ENCODE measurements at regions not wholly inside any gene's neighbourhood (a gene's known extent, or its start where the extent isn't known, plus 50 kb on each side); places are given as distances from the start of the nearest gene placed in this dataset.

- no peaks in the 10 kb centered on the region for H3K9me3 ChIP-seq
- no peak overlapping the region for H3K4me3 ChIP-seq
- H3K27me3 ChIP-seq = no peaks in the 10 kb centered on the region
- no peaks in the 10 kb centered on the region for H3K36me3 ChIP-seq
- 84% methylated on average over 6 of the region's 6 CpGs for WGBS
- TF ChIP-seq POLR2A (IDR thresholded peaks at IDR 0.05) (no peak), CTCF (IDR thresholded peaks at IDR 0.05) (no peak), EP300 (IDR thresholded peaks at IDR 0.05) (no peak), POLR2AphosphoS5 (IDR thresholded peaks at IDR 0.05) (no peak)
- no peaks in the 10 kb centered on the region for H3K4me1 ChIP-seq
- no peak for DNase-seq (ENCODE audit: low spot score in 2 of 2)
- no peak overlapping the region for H3K27ac ChIP-seq
These were observed 1345.8 kb upstream of the LRRTM1 start for GRCh38 chr2:81650048-81650971.

GRCh38 chr2:81648806-81649205, 1344.3 kb upstream of the LRRTM1 start:
- H3K4me3 ChIP-seq = no peak overlapping the region
- no peaks in the 10 kb centered on the region for H3K36me3 ChIP-seq
- no peaks in the 10 kb centered on the region for H3K9me3 ChIP-seq
- H3K27me3 ChIP-seq = no peaks in the 10 kb centered on the region
- TF ChIP-seq CTCF (IDR thresholded peaks at IDR 0.05) = no peak
- TF ChIP-seq EP300 (IDR thresholded peaks at IDR 0.05) = no peak
- TF ChIP-seq POLR2A (IDR thresholded peaks at IDR 0.05) = no peak
- no peak for TF ChIP-seq POLR2AphosphoS5 (IDR thresholded peaks at IDR 0.05)
- H3K27ac ChIP-seq = no peak overlapping the region
- no peak for DNase-seq (ENCODE audit: low spot score in 2 of 2)
- no peaks in the 10 kb centered on the region for H3K4me1 ChIP-seq

GRCh38 chr2:81648370-81648769, 1343.8 kb upstream of the LRRTM1 start:
- Histone ChIP-seq H3K36me3 (no peaks in the 10 kb centered on the region), H3K27ac (no peak overlapping the region), H3K4me3 (no peak overlapping the region), H3K4me1 (no peaks in the 10 kb centered on the region), H3K9me3 (no peaks in the 10 kb centered on the region), H3K27me3 (no peaks in the 10 kb centered on the region)
- WGBS = 80% methylated on average over 5 of the region's 5 CpGs
- TF ChIP-seq EP300 (IDR thresholded peaks at IDR 0.05) (no peak), POLR2AphosphoS5 (IDR thresholded peaks at IDR 0.05) (no peak), CTCF (IDR thresholded peaks at IDR 0.05) (no peak)
- DNase-seq (ENCODE audit: low spot score in 2 of 2) = no peak

- TF ChIP-seq POLR2AphosphoS5 (IDR thresholded peaks at IDR 0.05) (no peak), POLR2A (IDR thresholded peaks at IDR 0.05) (no peak), CTCF (IDR thresholded peaks at IDR 0.05) (no peak), EP300 (IDR thresholded peaks at IDR 0.05) (no peak)
- DNase-seq (ENCODE audit: low spot score in 2 of 2) = no peak
- H3K27ac ChIP-seq = no peak overlapping the region
- no peaks in the 10 kb centered on the region for H3K9me3 ChIP-seq
- H3K4me1 ChIP-seq = no peaks in the 10 kb centered on the region
- H3K27me3 ChIP-seq = no peaks in the 10 kb centered on the region
- H3K36me3 ChIP-seq = no peaks in the 10 kb centered on the region
- no peak overlapping the region for H3K4me3 ChIP-seq
These were observed 1343.2 kb upstream of the LRRTM1 start for GRCh38 chr2:81647715-81648230.

- no peaks in the 10 kb centered on the region for H3K27me3 ChIP-seq
- DNase-seq (ENCODE audit: low spot score in 2 of 2) = no peak
- H3K27ac ChIP-seq = no peak overlapping the region
- no peak overlapping the region for H3K4me3 ChIP-seq
- H3K36me3 ChIP-seq = no peaks in the 10 kb centered on the region
- no peaks in the 10 kb centered on the region for H3K9me3 ChIP-seq
- H3K4me1 ChIP-seq = no peaks in the 10 kb centered on the region
- TF ChIP-seq CTCF (IDR thresholded peaks at IDR 0.05) (no peak), POLR2AphosphoS5 (IDR thresholded peaks at IDR 0.05) (no peak), POLR2A (IDR thresholded peaks at IDR 0.05) (no peak), EP300 (IDR thresholded peaks at IDR 0.05) (no peak)
- WGBS = 26% methylated on average over 2 of the region's 2 CpGs
These were observed 1341.3 kb upstream of the LRRTM1 start for GRCh38 chr2:81645745-81646301.
